ENCODE measurements at regions not wholly inside any gene's neighbourhood (a gene's known extent, or its start where the extent isn't known, plus 50 kb on each side); places are given as distances from the start of the nearest gene placed in this dataset.
A peak's percentile ranks its signal among the peaks of the same experiment; 100 is the strongest.

- FAIRE-seq (no peak), DNase-seq (ENCODE audit: low read depth in 1 of 2, low spot score in 2 of 2) (no peak)
- Histone ChIP-seq H2BK5ac (ENCODE audit: low read depth, low read length) (no peak overlapping the region), H2BK12ac (ENCODE audit: low read depth, low read length) (no peak overlapping the region), H3K27ac (ENCODE audit: low read depth, low read length) (no peak overlapping the region), H4K8ac (ENCODE audit: extremely low read depth, insufficient read depth, low read length) (no peak overlapping the region), H2BK120ac (replicated peaks; ENCODE audit: low read depth, low read length) (no peak overlapping the region), H3K18ac (ENCODE audit: extremely low read depth, low read length) (no peak overlapping the region), H3K4me1 (replicated peaks in 1 of 4; ENCODE audit: control insufficient read depth in 3 of 4, insufficient read depth in 4 of 4, low read length in 3 of 4) (peaks cover 0 to 7% (median 4%) of the 10 kb centered on the region in 4 experiments; a peak in 4 of 7 replicates), H3K79me2 (ENCODE audit: control insufficient read depth in 1 of 2, insufficient read depth in 2 of 2, low read length in 2 of 2) (no peaks in the 10 kb centered on the region), H2BK15ac (ENCODE audit: low read length) (no peak overlapping the region), H3K56ac (replicated peaks; ENCODE audit: insufficient read length, low read depth, low read length) (no peak overlapping the region), H3K14ac (ENCODE audit: insufficient read length) (no peak overlapping the region), H3K4ac (replicated peaks; ENCODE audit: insufficient read length, low read depth, low read length) (no peak overlapping the region), H3K23me2 (ENCODE audit: low read depth, low read length) (no peaks in the 10 kb centered on the region; the same call in 1 of the 2 replicates), H4K20me1 (replicated peaks in 1 of 2; ENCODE audit: control insufficient read depth in 1 of 2, insufficient read depth in 2 of 2, low read length in 2 of 2) (peaks cover 0 to 1% of the 10 kb centered on the region in 2 experiments), H3K79me1 (ENCODE audit: low read depth, low read length) (no peaks in the 10 kb centered on the region), H3K4me2 (ENCODE audit: insufficient read depth in 1 of 2, low read depth in 2 of 2, low read length in 2 of 2) (no peak overlapping the region), H3K27me3 (replicated peaks in 1 of 4; ENCODE audit: control insufficient read depth in 3 of 4, extremely low read depth in 1 of 4, insufficient read depth in 3 of 4, low read length in 3 of 4) (peaks cover 0 to 7% (median 4%) of the 10 kb centered on the region in 4 experiments; a peak in 5 of 7 replicates), H2AFZ (ENCODE audit: low read length) (no peak overlapping the region), H4K5ac (ENCODE audit: insufficient read length, low read depth, low read length) (no peak overlapping the region), H4K91ac (replicated peaks; ENCODE audit: insufficient read length, low read length) (no peak overlapping the region), H3K9ac (replicated peaks in 1 of 4; ENCODE audit: extremely low read depth in 1 of 4, low read depth in 3 of 4, low read length in 3 of 4) (no peak overlapping the region), H2AK5ac (ENCODE audit: low read depth, low read length) (no peak overlapping the region), H3K23ac (ENCODE audit: insufficient read length) (no peak overlapping the region), H3K4me3 (ENCODE audit: extremely low read depth in 1 of 4, insufficient read depth in 2 of 4, low read depth in 3 of 4, low read length in 4 of 4) (no peak overlapping the region), H3K36me3 (ENCODE audit: control insufficient read depth in 2 of 4, insufficient read depth in 4 of 4, low read length in 3 of 4) (no peaks in the 10 kb centered on the region; a peak in 1 of 8 replicates), H3K9me3 (ENCODE audit: insufficient read depth in 2 of 2, low read depth in 1 of 2, low read length in 1 of 2) (no peaks in the 10 kb centered on the region), H2BK20ac (ENCODE audit: low read length) (no peak overlapping the region)
- 88% methylated on average over 7 of the region's 7 CpGs; no CpG with 5 or more reads in 1 of the 2 experiments for WGBS, 2 experiments (ENCODE audit: extremely low coverage in 1 of 2, insufficient coverage in 1 of 2, insufficient read length in 1 of 2, insufficient replicate concordance in 2 of 2, low coverage in 1 of 2, low lambda C conversion rate in 2 of 2, missing lambda C conversion rate in 1 of 2)
- TF ChIP-seq CREB1 (IDR thresholded peaks at IDR 0.05) (no peak), PHF8 (conservative IDR thresholded peaks at IDR 0.05; ENCODE audit: low read depth, low read length) (no peak), MAX (IDR thresholded peaks at IDR 0.05) (peak; percentile 17; the same call in 1 of the 2 replicates), NRF1 (IDR thresholded peaks at IDR 0.05; ENCODE audit: low read depth, low read length) (no peak)
- TF ChIP-seq, protein P1, sequence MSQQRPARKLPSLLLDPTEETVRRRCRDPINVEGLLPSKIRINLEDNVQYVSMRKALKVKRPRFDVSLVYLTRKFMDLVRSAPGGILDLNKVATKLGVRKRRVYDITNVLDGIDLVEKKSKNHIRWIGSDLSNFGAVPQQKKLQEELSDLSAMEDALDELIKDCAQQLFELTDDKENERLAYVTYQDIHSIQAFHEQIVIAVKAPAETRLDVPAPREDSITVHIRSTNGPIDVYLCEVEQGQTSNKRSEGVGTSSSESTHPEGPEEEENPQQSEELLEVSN (IDR thresholded peaks at IDR 0.05), result no peak
- ChIA-PET POLR2A (ENCODE audit: partially characterized antibody) (interaction anchor here (0.7 to 1.2 kb wide), 3 partner anchors 8 to 79 kb away, joined by 3 read pairs; no protein-coding TSS in a partner anchor), CTCF (ENCODE audit: partially characterized antibody) (interaction anchor here (0.7 to 1.5 kb wide), 3 partner anchors 8 to 14 kb away, joined by 3 read pairs; no protein-coding TSS in a partner anchor)
Measured at GRCh38 chr4:24464566-24464965, 119.8 kb downstream of the DHX15 start.
